Left ventricle myocardium inferior (tissue), 1 donor: ENCODE measurements at regions not wholly inside any gene's neighbourhood (a gene's known extent, or its start where the extent isn't known, plus 50 kb on each side); places are given as distances from the start of the nearest gene placed in this dataset.

Experiments used
- DNase-seq: peaks from one replicate; pipeline ENCODE4 v3.0.0-alpha.2; 2020
- H3K27ac ChIP-seq: fragments of 200-600 bp; replicated peaks from 2 replicates; pipeline ENCODE4 v1.8.0; 2021
- H3K27me3 ChIP-seq: fragments of 200-600 bp; 2 replicates; pipeline ENCODE4 v1.8.0; 2021; ENCODE audit warnings: low read depth
- H3K36me3 ChIP-seq: fragments of 200-600 bp; 2 replicates; pipeline ENCODE4 v1.8.0; 2021
- H3K4me1 ChIP-seq: fragments of 200-600 bp; 2 replicates; pipeline ENCODE4 v1.8.0; 2021
- H3K4me3 ChIP-seq: fragments of 200-600 bp; 2 replicates; pipeline ENCODE4 v1.8.0; 2021; ENCODE audit warnings: mild to moderate bottlenecking, moderate library complexity
- H3K9me3 ChIP-seq: fragments of 200-600 bp; replicated peaks from 2 replicates; pipeline ENCODE4 v1.8.0; 2021
- intact Hi-C: fragments of 100-400 bp; cut with micrococcal nuclease; formaldehyde crosslinking; loops from one replicate; pipeline ENCODE4 v1.11.0; 2022
- TF ChIP-seq, protein P1 (sequence below): fragments of 200-600 bp; IDR thresholded peaks from 2 replicates; pipeline ENCODE4 v1.8.0; 2021; ENCODE audit warnings: antibody characterized with exemption, mild to moderate bottlenecking, borderline replicate concordance
- donor health status: DM: no; HTN: yes; CAD: no; lungs with severe emphysema.

DNA sequence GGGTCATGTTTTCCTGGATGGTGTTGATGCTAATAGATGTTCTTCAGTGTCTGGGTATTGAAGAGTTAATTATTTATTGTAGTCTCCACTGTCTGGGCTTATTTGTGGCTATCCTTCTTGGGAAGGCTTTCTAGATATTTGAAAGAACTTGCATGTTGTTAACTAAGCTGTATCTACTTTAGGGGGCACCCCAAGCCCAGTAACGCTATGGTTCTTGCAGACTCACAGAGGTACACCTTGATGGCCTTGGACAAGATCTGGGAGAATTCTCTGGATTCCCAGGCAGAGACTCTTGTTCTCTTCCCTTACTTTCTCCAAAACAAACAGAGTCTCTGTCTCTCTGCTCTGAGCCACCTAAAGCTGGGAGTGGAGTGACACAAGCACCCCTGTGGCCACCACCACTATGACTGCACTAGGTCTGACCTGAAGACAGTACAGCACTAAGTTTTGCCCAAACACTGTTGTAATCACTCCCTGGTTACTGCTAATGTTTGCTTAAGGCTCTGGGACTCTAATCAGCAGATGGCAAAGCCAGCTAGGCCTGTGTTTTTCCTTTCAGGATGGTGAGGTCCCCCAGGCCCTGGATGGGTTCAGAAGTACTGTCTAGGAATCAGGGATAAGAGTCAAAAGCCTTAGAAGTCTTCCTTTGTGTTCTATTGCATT, 76.5 kb upstream of the C1orf21 start:
- TF ChIP-seq, protein P1, sequence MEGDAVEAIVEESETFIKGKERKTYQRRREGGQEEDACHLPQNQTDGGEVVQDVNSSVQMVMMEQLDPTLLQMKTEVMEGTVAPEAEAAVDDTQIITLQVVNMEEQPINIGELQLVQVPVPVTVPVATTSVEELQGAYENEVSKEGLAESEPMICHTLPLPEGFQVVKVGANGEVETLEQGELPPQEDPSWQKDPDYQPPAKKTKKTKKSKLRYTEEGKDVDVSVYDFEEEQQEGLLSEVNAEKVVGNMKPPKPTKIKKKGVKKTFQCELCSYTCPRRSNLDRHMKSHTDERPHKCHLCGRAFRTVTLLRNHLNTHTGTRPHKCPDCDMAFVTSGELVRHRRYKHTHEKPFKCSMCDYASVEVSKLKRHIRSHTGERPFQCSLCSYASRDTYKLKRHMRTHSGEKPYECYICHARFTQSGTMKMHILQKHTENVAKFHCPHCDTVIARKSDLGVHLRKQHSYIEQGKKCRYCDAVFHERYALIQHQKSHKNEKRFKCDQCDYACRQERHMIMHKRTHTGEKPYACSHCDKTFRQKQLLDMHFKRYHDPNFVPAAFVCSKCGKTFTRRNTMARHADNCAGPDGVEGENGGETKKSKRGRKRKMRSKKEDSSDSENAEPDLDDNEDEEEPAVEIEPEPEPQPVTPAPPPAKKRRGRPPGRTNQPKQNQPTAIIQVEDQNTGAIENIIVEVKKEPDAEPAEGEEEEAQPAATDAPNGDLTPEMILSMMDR: no peak
- Histone ChIP-seq H3K9me3 (peaks cover 7% of the 10 kb centered on the region), H3K4me3 (no peak overlapping the region), H3K4me1 (no peaks in the 10 kb centered on the region), H3K27me3 (no peaks in the 10 kb centered on the region), H3K36me3 (no peaks in the 10 kb centered on the region), H3K27ac (no peak overlapping the region)
- no peak for DNase-seq
- intact Hi-C loops: no loop called here

DNA sequence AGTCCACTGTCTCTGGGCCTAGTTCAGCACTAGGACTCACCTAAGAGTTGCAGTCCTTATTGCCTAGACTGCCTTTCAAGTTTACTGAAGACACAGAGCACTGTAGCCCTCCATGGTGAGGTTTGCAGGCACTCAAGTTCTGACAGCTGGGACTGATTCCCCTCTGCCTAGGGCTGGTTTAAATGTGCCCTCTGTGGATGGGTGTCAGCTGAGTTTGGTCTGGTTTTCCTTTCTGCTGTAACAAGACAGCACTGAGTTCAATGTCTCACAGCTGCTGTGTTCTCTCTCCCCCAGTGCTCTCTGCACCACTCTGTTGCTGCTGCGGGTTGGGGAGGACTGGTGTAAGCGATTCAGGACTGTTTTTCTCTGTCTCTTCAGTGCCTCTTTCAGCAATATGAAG, 75.2 kb upstream of the C1orf21 start:
- TF ChIP-seq, protein P1: no peak
- intact Hi-C loops: no loop called here

DNA sequence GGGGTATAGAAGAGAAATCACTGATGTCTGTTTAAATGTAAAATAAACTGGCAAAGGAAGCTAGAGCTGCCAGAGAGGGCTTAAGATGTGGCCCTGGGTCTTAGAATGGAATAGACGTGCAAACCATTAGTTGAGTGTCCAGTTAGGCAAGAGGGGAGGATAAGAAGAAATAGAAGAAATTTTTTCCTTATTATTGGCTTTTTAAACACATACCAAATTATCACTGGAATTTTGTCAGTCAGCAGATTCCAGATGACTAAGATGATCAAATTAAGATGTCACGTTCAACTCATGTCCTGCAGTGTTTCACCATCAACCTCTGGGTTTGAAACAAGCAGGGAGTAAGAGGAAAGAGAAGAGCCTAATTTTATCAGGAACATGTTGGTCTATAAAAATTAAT, 71.6 kb upstream of the C1orf21 start:
- H3K36me3 ChIP-seq: no peaks in the 10 kb centered on the region
- H3K4me1 ChIP-seq: no peaks in the 10 kb centered on the region
- intact Hi-C loops: no loop called here
- H3K27me3 ChIP-seq: no peaks in the 10 kb centered on the region
- no peak for DNase-seq
- no peak overlapping the region for H3K4me3 ChIP-seq
- no peaks in the 10 kb centered on the region for H3K9me3 ChIP-seq
- TF ChIP-seq, protein P1: no peak
- H3K27ac ChIP-seq: no peak overlapping the region

More for the DNA sequence above, 75.2 kb upstream of the C1orf21 start:
- no peak overlapping the region for H3K27ac ChIP-seq
- H3K9me3 ChIP-seq: peaks cover 7% of the 10 kb centered on the region
- H3K27me3 ChIP-seq: no peaks in the 10 kb centered on the region
- DNase-seq: no peak
- H3K36me3 ChIP-seq: no peaks in the 10 kb centered on the region
- no peak overlapping the region for H3K4me3 ChIP-seq
- H3K4me1 ChIP-seq: no peaks in the 10 kb centered on the region

DNA sequence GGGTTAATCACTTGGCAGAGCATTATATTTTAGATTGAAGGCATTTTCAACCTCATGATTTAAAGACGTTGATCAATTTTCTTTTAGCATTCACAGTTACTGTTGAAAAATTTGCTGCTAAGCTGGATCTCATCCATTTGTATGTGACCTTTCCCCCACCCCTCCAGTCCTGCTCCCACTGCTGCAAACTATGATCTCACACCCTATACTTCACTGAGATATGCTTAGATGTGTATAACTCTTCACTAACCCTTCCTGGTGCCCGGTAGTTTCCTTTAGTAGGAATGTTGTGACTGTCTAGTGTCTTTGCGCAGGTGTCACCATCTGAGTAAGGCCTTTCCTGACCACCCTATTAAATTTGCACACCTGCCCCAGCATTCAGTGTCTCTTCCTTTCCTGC, 67.0 kb upstream of the C1orf21 start:
- DNase-seq: no peak
- Histone ChIP-seq H3K27me3 (no peaks in the 10 kb centered on the region), H3K27ac (no peak overlapping the region), H3K36me3 (no peaks in the 10 kb centered on the region), H3K4me3 (no peak overlapping the region), H3K4me1 (no peaks in the 10 kb centered on the region), H3K9me3 (no peaks in the 10 kb centered on the region)
- intact Hi-C loops: no loop called here
- TF ChIP-seq, protein P1: no peak

DNA sequence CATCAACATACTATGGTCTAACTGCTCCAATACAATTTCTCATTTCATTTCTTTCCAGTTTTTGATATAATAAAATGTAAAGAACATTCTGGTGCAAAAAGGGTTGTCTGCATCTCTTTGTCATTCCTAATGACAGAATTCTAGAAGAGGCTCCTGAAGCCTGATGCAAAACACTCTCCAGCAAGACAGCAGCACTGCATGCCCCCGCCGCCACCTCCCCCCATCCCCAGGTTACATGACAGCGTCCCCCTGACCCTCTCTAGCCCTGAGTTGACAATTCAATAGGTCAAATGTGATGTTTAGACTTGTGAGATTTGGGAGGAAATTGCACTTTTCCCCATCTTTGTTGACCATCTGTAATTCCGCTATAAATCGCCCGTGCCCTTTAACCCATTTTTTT, 64.6 kb upstream of the C1orf21 start:
- Histone ChIP-seq H3K4me3 (no peak overlapping the region), H3K27ac (no peak overlapping the region), H3K4me1 (no peaks in the 10 kb centered on the region), H3K27me3 (no peaks in the 10 kb centered on the region), H3K9me3 (no peaks in the 10 kb centered on the region), H3K36me3 (no peaks in the 10 kb centered on the region)
- no peak for DNase-seq
- TF ChIP-seq, protein P1: no peak
- intact Hi-C loops: no loop called here
